Osteocyte (in vitro differentiated cells): ENCODE measurements at regions not wholly inside any gene's neighbourhood (a gene's known extent, or its start where the extent isn't known, plus 50 kb on each side); places are given as distances from the start of the nearest gene placed in this dataset.

ENCODE experiments used
- DNase-seq: peaks from one replicate; pipeline ENCODE4 v3.0.0; 2021; ENCODE audit warnings: mixed read lengths; ENCODE audit not compliant: unreplicated experiment; ENCODE audit errors: extremely low spot score
- H3K27ac Mint-ChIP-seq: one replicate; pipeline ENCODE4 v1.8.0; 2021; ENCODE audit warnings: mild to moderate bottlenecking, mixed read lengths; ENCODE audit not compliant: unreplicated experiment
- H3K27me3 Mint-ChIP-seq: one replicate; pipeline ENCODE4 v1.8.0; 2021; ENCODE audit warnings: mixed read lengths; ENCODE audit not compliant: unreplicated experiment
- H3K36me3 Mint-ChIP-seq: one replicate; pipeline ENCODE4 v1.8.0; 2021; ENCODE audit warnings: mixed read lengths; ENCODE audit not compliant: unreplicated experiment
- H3K4me1 Mint-ChIP-seq: one replicate; pipeline ENCODE4 v1.8.0; 2021; ENCODE audit warnings: mixed read lengths; ENCODE audit not compliant: unreplicated experiment
- H3K4me3 Mint-ChIP-seq: one replicate; pipeline ENCODE4 v1.8.0; 2021; ENCODE audit warnings: mild to moderate bottlenecking, moderate library complexity, mixed read lengths; ENCODE audit not compliant: unreplicated experiment
- H3K9me3 Mint-ChIP-seq: one replicate; pipeline ENCODE4 v1.8.0; 2021; ENCODE audit warnings: mixed read lengths; ENCODE audit not compliant: unreplicated experiment
- TF ChIP-seq, protein P1 (sequence below): fragments of 200-600 bp; sonication (generic); IDR thresholded peaks from 2 replicates; pipeline ENCODE4 v1.5.0; 2021; ENCODE audit warnings: antibody characterized with exemption, mild to moderate bottlenecking, moderate library complexity

DNA sequence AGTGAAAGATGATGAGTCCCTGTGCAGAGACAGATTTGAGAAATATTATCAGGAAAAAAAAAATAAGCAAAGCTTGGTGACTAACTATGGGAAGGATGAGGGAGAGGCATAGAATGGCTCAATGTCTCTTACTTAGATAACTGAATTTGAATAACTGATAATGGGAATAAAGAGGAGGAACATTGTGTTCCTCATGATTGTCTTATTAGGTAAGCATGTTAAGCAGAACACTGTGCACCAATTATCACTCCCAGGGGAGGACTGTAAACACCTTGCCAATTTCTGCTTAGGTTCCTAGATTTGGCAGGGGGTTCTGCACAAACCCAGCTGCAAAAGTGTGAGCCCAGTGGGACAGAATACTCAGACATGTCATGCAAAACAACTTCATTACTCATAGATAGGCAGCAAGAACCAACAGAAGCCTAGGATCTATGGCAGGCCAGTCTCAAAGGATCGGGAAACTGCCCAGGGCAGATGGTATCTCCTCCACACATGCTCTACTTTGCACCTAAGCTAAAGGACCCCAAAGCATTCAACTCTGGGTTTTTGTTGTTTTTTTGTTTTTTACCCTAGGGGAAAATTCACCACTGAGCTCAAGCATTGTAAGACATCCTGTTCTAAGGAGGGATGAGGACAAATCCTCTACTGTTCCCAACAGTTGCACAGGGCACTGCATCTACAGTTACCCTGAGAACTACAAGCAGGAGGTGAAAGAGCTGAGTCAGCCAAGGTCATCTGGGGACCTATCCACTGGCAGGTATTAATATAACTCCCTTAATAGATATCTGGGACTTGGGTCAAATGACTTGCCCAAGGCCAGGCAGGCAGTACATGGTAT is 907.0 kb downstream of the RAPGEF2 start:
- no peaks in the 10 kb centered on the region for H3K36me3 Mint-ChIP-seq
- DNase-seq: no peak
- H3K9me3 Mint-ChIP-seq: no peaks in the 10 kb centered on the region
- H3K27ac Mint-ChIP-seq: no peak overlapping the region
- H3K4me3 Mint-ChIP-seq: no peak overlapping the region
- H3K27me3 Mint-ChIP-seq: no peaks in the 10 kb centered on the region
- H3K4me1 Mint-ChIP-seq: no peaks in the 10 kb centered on the region
- TF ChIP-seq, protein P1, sequence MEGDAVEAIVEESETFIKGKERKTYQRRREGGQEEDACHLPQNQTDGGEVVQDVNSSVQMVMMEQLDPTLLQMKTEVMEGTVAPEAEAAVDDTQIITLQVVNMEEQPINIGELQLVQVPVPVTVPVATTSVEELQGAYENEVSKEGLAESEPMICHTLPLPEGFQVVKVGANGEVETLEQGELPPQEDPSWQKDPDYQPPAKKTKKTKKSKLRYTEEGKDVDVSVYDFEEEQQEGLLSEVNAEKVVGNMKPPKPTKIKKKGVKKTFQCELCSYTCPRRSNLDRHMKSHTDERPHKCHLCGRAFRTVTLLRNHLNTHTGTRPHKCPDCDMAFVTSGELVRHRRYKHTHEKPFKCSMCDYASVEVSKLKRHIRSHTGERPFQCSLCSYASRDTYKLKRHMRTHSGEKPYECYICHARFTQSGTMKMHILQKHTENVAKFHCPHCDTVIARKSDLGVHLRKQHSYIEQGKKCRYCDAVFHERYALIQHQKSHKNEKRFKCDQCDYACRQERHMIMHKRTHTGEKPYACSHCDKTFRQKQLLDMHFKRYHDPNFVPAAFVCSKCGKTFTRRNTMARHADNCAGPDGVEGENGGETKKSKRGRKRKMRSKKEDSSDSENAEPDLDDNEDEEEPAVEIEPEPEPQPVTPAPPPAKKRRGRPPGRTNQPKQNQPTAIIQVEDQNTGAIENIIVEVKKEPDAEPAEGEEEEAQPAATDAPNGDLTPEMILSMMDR: no peak

DNA sequence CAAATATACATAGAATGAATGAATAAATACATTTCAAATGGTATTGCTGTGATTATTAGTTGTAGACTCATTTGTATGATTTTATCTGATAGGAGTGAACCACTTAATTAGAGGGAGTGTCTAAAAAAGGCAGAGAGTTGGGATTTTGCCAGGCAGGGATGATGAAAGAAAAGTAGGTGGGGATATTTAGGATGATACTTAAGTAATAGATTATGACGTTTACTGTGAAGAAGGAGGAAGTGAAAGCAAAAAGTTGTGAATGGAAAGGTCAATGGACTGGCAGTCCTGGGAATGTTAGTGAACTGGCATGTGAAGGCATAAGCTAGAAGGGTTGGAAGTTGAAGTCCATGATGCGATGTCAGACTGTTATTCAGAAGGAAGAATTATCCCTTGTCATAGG is 917.1 kb downstream of the RAPGEF2 start:
- peaks cover 6% of the 10 kb centered on the region for H3K9me3 Mint-ChIP-seq
- TF ChIP-seq, protein P1: no peak

DNA sequence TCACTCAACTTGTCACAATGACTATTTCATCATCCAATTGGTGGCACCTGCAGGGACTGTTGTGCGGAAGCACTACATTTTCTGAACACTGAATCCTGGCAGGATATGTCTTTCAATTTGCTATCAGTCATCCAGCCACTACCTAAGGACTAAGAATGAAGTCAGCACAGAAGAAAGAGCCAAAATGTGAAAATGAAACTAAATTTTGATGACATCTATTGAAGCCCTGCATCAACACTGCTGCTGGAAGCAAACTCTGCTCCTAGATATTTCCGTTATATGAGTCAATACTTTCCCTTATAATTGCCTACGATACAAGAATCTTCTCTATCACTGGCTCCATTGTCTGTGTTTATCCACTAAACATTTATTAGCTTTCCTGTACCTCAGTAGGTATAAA is 917.9 kb downstream of the RAPGEF2 start:
- TF ChIP-seq, protein P1: no peak
- H3K27ac Mint-ChIP-seq: no peak overlapping the region
- DNase-seq: no peak
- H3K9me3 Mint-ChIP-seq: peaks cover 6% of the 10 kb centered on the region
- no peaks in the 10 kb centered on the region for H3K36me3 Mint-ChIP-seq
- H3K4me3 Mint-ChIP-seq: no peak overlapping the region
- no peaks in the 10 kb centered on the region for H3K27me3 Mint-ChIP-seq
- H3K4me1 Mint-ChIP-seq: no peaks in the 10 kb centered on the region

More for the DNA sequence above, 917.1 kb downstream of the RAPGEF2 start:
- DNase-seq: no peak
- no peaks in the 10 kb centered on the region for H3K4me1 Mint-ChIP-seq
- no peak overlapping the region for H3K4me3 Mint-ChIP-seq
- H3K27me3 Mint-ChIP-seq: no peaks in the 10 kb centered on the region
- H3K36me3 Mint-ChIP-seq: no peaks in the 10 kb centered on the region
- no peak overlapping the region for H3K27ac Mint-ChIP-seq

DNA sequence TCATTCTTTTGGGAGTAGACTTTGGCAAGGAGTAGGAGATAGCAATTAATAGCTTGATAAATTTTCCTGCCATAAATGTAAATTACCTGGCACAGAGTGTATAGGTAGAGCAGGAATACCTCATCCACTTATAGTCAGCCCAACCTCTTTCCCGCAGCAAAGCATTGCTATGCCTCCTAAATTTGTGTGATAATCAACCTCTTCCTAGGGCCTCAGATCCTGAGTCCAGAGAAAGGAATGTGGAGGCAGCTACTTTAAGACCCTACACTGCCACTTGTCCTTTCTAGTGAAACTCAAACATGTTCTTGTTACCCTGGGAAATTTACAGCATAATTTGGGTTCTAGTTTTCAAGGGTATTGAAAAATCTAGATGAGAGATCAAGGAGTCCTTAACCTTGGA is 919.0 kb downstream of the RAPGEF2 start:
- DNase-seq: no peak
- Mint-ChIP-seq H3K4me1 (no peaks in the 10 kb centered on the region), H3K27me3 (no peaks in the 10 kb centered on the region), H3K27ac (no peak overlapping the region), H3K9me3 (peaks cover 6% of the 10 kb centered on the region), H3K4me3 (no peak overlapping the region), H3K36me3 (no peaks in the 10 kb centered on the region)
- TF ChIP-seq, protein P1: no peak

DNA sequence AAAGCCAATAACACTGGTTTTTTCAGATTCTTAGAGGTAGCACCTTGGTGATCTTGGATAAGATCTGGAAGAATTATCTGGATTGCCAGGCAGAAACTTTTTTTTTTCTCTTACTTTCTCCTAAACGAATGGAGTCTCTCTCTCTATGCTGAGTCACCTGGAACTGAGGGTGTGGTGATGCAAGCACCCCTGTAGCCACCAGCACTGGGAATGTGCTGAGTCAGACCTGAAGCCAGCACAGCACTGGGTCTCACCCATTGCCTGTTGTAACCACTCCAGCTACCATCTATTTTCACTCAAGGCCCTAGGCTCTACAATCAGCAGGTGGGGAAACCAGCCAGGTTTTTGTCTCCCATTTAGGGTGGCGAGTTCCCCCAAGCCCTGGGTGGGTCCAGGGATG is 923.8 kb downstream of the RAPGEF2 start:
- TF ChIP-seq, protein P1: no peak
- no peak overlapping the region for H3K27ac Mint-ChIP-seq
- no peaks in the 10 kb centered on the region for H3K27me3 Mint-ChIP-seq

More for the DNA sequence above, 923.8 kb downstream of the RAPGEF2 start:
- Mint-ChIP-seq H3K4me1 (no peaks in the 10 kb centered on the region), H3K4me3 (no peak overlapping the region), H3K36me3 (no peaks in the 10 kb centered on the region), H3K9me3 (no peaks in the 10 kb centered on the region)
- DNase-seq: no peak
